Activated CD8-positive, alpha-beta memory T cell treated with anti-CD3 and anti-CD28 coated beads for 48 hours (primary cell): ENCODE measurements at regions not wholly inside any gene's neighbourhood (a gene's known extent, or its start where the extent isn't known, plus 50 kb on each side); places are given as distances from the start of the nearest gene placed in this dataset.

Source experiments
- DNase-seq, 3 experiments: peaks; one replicate each; pipeline ENCODE4 v3.0.0-alpha.2; 2020; ENCODE audit warnings: low read depth in 2 of 3, low spot score in 2 of 3

DNA sequence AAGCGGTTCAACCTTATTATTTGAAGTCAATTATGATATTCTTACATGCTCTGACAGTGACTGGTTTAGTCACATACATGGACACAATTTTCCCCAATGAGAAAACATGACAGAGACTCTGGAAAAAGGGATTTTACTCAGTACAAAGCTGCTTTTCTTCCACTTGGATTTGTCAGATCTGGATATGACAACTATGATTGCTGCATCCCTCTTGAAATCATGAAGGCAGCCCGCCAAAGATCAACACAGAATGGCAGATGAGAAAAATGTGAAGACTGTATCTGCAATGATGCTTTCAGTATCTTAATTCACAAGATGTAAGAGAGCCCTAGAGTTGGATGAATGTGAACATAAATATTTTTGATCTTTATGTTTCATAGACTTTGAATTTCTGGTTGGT lies 439.6 kb downstream of the CDH8 start:
- no peak for DNase-seq

DNA sequence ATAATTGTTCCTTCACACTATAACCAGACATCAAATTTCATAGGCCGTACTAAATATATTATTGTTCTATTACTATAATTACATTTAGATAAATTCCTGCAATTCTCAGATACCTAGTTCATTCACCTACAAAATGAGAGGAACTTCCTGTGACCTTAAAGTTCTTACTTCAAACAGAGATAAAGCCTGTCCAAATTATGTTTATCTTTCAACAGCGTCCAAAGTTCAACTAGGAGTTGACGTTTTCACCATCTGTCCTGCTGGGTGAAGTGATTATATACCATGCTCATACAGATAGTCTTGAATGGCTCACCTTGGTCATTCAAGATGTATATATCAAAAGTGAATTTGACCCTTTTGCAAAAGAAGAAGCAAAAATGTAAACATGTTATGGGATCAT lies 440.6 kb downstream of the CDH8 start:
- no peak for DNase-seq

DNA sequence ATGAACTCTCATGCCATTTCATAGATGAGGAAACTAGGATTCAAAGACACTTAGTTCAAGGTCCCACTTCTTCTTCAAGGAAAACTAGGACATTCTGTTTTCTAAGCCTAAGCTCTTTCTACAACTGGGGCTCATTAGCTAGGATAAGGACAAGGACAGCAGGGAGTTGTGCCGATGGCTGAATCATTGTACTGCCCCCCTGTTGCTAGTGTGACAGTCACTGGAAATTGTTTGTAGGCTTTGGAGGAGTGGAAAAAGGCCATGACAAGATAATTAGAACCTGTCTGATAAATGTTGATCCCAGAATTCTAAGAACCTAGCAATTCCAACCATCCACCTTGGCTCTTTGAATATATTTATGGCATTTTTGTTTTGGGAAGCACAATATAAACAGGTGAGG lies 445.7 kb downstream of the CDH8 start:
- DNase-seq, result no peak

DNA sequence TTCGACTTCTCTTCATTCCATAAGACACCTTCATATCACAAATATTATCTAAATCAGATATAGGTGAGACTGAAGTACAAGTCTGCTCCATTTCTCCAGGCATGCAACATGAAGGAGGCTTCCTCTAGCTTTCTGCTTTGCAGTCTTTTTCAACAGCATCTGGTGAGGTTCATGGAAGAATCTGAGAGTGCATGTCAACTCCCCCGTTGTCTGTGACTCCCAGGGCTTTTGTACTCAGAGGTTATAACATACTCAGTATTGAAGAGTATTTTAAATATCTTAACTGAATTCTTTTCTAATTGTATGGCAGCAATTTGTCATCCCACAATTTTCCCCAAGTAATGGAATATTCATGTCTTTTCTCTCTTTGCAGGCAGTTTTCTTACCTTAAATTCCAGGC lies 448.7 kb downstream of the CDH8 start:
- DNase-seq, result no peak

DNA sequence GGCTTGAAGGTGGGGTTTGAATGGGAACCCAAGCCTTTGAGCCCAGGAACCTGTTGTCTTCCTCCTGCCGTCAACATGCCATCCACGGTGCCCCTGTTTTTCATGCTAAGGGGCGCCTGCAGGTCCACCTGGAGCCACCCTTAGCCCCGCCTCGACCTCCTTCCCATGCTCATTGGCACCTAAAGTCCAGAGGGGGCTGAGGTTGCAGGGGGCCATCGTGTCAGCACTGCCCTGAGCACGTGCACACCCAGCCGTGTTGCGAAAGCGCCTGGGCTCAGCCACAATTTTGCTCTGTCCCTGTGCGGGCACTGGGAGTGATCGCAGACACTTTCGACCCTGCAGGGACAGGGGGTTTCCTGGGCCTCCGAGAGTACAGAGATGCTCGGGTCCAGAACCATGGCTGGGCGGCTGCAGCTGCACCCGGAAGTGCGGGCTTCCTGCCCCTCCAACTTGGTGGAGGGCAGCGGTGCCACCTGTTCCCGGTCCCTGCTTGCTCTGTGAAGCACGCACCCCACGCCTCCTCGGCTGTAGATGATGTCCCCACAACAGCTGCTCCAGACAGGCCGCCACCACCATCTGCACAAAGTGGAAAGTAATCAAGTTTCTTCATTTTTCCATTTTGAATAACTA lies 454.7 kb downstream of the CDH8 start:
- no peak for DNase-seq

DNA sequence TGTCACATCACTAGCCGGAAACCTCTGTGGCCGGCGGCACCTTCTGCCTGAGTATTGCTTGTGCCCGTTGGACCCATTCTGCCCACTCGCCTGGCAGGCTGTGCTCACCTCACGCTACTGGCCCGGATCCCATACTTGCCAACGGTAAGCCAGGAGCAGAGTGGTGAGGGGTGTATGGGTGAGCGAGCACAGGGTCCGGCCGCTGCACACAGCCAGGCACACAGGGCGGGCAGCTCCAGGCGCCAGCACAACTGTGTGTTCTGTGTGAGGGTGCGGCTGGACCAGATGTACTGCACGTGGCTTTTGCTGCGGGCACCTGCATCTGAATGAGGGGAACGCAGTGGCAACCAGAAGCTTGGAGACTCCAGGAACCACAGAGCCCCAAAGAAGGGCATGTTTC lies 455.7 kb downstream of the CDH8 start:
- no peak for DNase-seq

DNA sequence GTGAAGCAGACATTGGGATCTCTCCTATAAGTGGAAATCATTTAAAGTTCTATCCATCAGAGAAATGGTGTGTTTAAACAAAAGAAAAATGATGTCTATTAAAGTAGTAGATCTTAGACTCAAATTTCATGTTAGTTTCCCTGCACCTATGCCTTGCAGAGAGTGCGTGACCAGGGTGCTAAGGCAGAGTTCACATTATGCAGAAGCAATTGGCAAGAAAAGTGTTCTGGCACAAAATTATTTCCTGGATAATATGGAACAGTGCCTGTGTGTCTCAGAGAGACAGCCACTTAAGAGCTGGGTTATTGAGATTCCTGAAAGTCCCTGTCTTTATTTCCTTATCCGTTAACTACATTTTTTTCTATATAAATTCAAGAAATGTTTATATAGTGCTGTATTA lies 457.0 kb downstream of the CDH8 start:
- DNase-seq, result no peak

DNA sequence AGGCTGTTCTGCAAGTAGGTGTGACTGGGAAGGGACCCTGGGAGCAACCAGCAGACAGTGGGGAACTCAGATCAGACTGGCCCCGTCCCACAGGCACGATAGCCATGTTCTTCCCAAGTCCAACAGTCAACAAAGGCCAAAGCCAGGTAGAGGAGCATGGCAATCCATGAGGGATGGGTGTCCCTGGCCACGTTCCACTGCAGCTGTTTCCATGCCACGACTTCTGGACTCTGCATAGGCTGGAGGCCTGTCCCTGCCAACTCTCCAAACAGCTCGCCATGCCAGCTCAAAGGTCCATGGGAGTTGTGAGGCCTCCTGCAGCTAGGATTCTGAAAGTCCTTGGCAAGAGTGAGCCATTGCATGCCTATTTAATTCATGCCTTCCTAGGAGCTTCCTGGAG lies 459.8 kb downstream of the CDH8 start:
- no peak for DNase-seq

DNA sequence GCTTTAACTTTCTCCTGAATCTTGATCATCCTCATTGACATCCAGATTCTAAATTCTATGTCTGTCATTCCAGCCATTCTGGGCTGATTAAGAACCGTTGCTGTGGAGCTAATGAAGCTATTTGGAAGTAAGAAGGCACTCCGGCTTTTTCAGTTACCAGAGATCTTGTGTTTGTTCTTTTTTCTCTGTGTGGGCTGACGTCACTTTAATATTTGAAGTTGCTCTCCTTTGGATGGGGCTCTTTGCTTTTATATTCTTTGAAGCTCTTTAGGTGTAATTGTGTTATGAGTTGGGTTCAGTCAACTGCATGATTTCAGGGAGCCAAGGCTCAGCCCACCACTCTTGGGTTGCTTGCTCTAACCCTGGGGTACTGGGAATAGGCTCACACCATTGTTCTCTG lies 460.6 kb downstream of the CDH8 start:
- no peak for DNase-seq

DNA sequence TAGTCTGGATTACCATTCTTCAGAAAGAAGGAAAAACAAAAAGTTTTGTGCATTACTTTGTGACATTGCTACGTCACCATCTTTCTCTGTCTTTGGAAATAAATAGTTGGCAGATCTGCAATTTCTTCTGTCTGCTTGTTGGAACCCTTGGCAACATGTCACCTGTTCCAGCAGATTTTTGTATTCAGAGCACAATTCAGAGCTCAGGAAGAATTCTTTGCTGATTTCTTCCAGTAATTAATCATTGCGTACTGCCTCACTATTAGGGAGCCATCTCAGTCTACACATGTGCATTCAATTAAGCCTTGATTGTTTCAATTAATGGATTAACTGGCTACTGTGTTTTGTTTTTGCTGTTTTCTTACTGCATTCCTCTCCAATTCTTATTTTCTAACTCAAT lies 467.2 kb downstream of the CDH8 start:
- DNase-seq, result no peak

DNA sequence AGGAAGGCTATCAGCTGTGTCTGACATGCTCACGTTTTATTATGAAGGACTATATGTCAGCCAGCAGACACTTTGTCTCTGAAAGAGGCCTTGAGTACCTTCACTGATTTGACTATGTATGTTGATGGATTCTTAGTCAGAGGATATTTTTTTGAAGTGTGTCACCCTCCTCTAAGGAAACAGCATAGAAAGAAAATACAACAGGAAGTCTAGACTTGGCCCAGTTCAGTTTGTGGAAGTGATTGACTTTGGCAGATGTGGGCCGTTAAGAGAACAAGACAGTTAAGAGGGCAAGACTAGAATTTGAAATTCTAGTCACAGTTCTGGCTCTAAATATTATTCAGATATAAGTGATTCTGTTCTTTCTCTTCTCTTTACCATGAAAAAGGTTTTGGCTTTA lies 471.5 kb downstream of the CDH8 start:
- DNase-seq, result no peak

DNA sequence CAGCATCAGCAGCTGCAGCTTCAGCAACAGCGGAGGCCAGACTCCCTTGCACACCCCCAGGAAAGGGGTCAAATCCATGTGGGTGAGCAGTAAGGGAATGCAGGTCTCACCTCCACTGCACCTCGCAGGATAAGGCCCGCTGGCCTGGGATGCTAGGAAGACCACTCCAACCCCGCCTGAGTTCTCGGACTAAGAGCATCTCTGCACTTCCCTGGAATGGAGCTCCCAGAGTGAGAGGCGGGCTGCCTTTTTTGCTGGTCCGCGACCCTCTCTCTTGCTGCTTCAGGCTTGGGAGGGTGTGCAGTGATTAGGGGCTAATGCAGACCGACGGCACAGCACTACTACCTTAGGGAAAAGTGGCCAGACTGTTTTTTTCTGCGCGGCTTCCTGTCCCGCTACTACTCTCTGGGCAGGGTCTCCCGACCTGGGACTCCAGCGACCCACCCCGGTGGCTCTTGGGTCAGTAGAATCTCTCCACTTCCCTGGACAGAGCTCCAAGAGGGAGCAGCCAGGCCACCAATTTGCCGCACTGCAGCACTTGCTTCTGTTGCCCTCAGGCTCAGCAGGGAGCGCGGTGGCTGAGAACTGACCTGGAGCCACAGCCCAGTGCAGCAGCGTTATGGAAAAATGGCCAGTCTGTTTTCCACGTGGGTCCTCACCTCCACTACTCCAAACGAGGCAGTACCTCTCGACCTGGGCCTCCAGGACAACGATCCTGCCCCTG lies 480.4 kb downstream of the CDH8 start:
- no peak for DNase-seq

DNA sequence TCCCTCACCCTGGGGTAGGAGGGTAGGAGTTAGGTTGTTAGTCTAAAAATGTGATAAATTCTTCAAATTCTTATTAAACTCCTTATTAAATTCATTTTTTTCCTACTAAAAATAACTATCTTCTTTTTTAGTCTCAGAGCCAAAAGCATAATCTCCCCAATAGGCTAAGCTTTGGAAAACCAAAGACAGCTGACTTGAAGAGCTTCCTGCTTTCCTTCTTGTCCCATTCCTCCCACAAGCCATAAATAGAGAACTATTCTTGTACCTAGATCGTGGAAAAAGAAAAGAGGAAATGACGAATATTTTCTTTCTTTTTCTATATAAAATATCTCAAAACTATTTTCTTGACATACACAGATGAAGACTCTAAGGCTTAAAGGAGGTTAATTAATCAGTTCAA lies 486.9 kb downstream of the CDH8 start:
- DNase-seq, result no peak

DNA sequence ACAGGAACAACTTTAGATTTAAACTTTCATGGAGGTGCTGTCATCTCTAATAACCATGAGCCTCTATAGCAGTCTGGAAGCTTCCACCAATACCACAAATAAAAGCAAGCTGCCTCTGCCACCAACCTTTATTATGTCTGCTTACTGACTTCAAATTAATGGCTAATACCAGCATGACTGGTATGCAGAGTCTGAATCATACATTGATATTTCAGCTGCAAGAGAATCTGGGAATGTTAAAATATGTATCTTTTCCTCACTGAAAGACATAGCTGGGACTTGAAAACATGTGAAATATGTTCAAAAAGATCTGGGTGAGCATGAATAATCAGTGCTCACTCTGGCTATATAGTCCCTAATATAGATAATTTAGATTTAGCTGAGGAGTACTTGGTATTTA lies 488.6 kb downstream of the CDH8 start:
- no peak for DNase-seq

DNA sequence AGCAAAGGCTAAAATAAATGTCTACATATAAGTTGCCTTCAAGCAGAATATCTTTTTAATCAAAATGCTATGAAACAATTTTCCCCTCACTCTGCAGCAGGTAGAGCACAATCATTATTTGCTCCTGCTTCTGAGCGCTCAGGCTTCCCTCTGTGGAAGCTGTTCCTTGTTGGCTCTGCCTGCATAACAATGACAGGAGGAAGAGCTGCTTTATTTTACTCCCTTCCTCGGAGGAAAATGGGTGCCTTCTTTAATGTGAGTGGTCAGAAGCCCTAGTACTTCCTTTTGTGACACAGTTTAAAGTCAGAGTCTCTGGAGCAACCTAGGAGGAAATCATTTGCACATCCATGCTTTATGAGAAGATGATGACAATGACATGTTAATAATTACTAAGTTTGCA lies 492.1 kb downstream of the CDH8 start:
- no peak for DNase-seq

DNA sequence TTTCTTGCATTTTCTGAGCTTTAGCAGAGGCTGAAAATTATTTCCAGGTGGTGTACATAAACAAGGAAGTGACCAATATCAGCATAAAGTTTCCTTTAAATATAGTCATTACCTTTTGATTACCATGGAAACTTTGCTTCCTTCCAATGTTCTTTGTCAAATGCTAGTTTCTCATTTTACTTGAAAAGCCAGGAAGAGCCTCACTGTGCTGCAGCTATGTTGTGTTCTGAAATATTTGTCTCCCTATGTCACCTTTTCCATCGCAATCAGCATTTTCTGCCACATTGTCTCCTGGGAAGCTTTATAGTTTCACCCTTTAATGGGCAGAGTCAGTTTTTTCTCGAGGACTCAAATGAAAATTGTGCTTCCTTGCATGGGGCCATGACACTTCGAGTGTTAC lies 496.0 kb downstream of the CDH8 start:
- DNase-seq, result no peak

DNA sequence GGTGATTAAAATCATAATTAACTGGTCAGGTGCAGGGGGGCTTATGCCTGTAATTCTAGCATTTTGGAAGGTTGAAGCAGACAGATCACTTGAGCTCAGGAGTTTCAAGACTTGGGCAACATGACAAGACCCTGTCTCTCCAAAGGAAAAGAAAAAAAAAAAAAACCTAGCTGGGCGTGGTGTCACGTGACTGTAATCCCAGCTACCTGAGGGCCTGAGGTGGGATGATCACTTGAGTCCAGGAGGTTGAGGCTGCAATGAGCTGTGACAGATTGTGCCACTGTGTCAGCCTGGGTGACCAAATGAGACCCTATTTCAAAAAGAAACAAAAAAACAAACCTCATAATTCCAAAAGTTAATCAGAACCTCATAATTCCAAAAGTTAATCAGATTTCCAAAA lies 505.5 kb downstream of the CDH8 start:
- DNase-seq, result no peak

DNA sequence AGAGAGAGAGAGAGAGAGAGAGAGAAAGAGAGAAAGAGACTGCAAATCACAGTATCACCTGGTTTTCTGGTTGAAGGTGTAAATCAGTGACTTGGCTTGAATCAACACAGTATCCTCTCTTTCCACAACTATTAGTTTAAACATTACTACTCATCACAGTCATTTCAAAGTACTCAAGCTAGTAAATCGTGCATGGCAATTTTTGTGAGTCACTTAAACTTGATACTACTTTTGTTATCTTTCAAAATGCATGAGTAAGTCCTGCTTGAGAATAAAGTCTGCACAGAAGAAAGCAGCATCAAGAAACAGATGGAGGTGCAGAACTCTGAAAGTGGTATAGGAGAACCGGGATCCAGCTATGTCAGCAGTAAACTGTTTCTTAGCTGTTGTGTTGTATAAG lies 535.4 kb downstream of the CDH8 start:
- no peak for DNase-seq

DNA sequence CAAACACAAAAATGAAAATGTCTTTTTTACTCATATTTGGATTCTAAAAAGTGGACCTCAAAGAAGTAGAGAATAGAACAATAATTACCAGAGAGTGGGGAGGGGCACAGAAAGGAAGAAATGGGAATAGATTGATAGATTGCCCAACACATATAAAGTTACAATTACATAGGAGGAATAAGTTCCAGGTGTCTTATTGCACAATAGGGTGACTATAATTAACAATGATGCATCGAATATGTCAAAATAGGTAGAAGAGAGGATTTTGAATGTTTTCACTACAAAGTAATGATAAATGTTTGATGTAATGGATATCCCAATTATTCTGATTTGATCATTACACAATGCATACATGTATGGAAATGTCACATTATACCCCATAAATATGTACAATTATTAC lies 556.0 kb downstream of the CDH8 start:
- no peak for DNase-seq

DNA sequence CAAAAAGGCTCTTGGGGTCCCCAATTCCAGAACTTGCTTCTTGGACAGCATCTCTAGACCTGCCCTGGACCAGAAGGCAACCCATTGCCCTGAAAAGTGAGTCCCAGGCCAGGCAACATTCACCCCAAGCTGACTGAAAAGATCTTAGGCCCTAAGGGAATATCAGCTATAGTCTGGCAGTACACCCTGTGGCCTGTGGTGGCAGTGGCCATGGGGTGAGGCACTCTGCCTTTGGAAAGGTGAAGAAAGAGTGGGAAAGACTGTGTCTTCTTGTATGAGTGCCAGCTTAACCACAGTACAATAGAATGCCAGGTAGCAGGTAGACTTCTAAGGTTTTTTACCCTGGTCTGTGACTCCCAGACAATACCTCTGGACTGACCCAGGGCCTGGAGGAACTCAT lies 564.5 kb downstream of the CDH8 start:
- no peak for DNase-seq

DNA sequence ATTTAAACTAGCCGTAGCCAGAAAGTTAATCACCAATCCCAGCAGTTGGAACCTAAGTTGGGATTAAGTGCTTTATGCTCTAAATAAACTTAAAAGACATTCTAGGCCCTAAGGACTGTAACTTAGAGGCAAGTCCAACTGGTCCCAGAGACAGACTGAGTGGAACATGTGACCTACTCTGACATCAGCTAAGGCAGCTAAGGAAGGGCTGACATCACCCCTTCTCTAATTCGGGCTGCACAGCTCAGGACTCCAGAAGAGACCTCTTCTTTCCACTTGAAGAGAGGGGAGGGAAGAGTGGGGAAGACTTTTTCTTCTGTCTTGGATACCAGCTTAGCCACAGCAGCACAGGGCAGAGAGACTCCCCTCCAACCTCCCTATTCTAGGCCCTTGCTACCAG lies 565.2 kb downstream of the CDH8 start:
- DNase-seq, result no peak

DNA sequence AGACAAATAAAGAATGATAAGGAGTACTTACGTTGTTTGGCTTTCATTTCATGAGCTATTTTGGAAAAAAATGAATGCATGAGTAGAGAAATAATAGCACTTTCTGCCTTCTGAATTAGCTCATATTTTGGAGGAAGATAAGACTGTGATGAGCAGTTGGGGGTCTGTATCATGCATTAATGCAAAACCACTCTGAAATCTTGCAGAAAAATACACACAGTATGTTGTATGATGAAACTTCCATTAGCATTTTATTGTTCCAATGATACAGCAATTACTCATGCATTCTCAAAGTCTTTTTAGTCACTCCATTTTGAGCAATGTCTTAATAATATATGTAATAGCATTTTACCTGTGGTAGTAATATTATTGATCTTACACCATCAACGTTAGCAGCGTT lies 571.0 kb downstream of the CDH8 start:
- DNase-seq, result no peak

DNA sequence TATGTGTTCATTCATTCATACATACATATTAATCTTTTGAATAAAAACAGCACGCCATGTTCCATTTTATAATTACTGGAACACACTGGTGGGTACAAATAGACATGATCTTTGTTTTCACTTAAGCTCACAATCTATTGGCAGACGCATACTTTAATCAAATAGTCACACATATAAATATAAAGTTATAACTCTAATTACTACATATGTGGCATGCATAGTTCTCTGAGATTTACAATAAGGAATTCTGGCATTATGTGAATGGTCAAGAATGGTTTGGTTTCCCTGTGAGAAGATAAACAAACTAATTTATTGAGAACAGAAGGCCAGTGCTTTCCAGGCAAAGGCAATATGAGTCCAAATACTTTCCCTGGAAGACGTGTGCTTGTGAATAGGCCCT lies 576.2 kb downstream of the CDH8 start:
- no peak for DNase-seq
